ENCODE measurements at regions not wholly inside any gene's neighbourhood (a gene's known extent, or its start where the extent isn't known, plus 50 kb on each side); places are given as distances from the start of the nearest gene placed in this dataset.

GRCh38 chr5:63164339-63164738 is 585.7 kb downstream of the LRRC70 start:
- WGBS (ENCODE audit: extremely low coverage, insufficient read length, low lambda C conversion rate) = no CpG with 5 or more reads among the region's 2 CpGs
- H3K27me3 Mint-ChIP-seq (ENCODE audit: low read depth) = no peaks in the 10 kb centered on the region
- Histone ChIP-seq H2BK5ac (ENCODE audit: insufficient read length, low read length) (no peak overlapping the region), H3K79me1 (ENCODE audit: insufficient read depth, low read depth, low read length, poor library complexity, severe bottlenecking) (no peaks in the 10 kb centered on the region), H3K56ac (ENCODE audit: insufficient read length, low read depth, low read length) (no peak overlapping the region), H2AK5ac (ENCODE audit: insufficient read length, low read length) (no peak overlapping the region), H3K9ac (ENCODE audit: extremely low read depth, insufficient read length, low read length) (no peak overlapping the region), H2BK15ac (ENCODE audit: low read depth, low read length) (no peak overlapping the region), H2BK12ac (ENCODE audit: insufficient read length, low read depth, low read length) (no peak overlapping the region), H4K5ac (ENCODE audit: insufficient read length, low read depth, low read length) (no peak overlapping the region), H4K20me1 (ENCODE audit: control insufficient read depth, insufficient read depth, insufficient read length) (no peaks in the 10 kb centered on the region), H3K79me2 (ENCODE audit: insufficient read depth, low read length) (no peaks in the 10 kb centered on the region), H2BK120ac (ENCODE audit: low read depth, low read length, poor library complexity, severe bottlenecking) (no peak overlapping the region), H3K9me3 (ENCODE audit: control insufficient read depth, low read depth, low read length) (no peaks in the 10 kb centered on the region), H3K27ac (ENCODE audit: insufficient read length, low read depth, low read length) (no peak overlapping the region), H4K8ac (replicated peaks; ENCODE audit: insufficient read length, low read depth, low read length) (no peak overlapping the region), H2BK20ac (ENCODE audit: low read depth, low read length, poor library complexity, severe bottlenecking) (no peak overlapping the region), H3K4ac (ENCODE audit: low read depth, low read length) (no peak overlapping the region), H3T11ph (ENCODE audit: low read length) (no peak overlapping the region), H4K91ac (ENCODE audit: insufficient read length, low read depth, low read length) (no peak overlapping the region), H3K4me2 (ENCODE audit: insufficient read depth, insufficient read length, low read length) (no peak overlapping the region), H3K18ac (ENCODE audit: insufficient read length, low read depth, low read length) (no peak overlapping the region), H3K4me1 (ENCODE audit: insufficient read depth, low read length) (peaks cover 3% of the 10 kb centered on the region; the same call in 1 of the 2 replicates), H3K27me3 (ENCODE audit: insufficient read depth, low read length) (no peaks in the 10 kb centered on the region), H2AFZ (ENCODE audit: low read length) (no peak overlapping the region), H3K14ac (ENCODE audit: insufficient read depth, low read length) (no peak overlapping the region), H3K23me2 (ENCODE audit: insufficient read length, low read depth, low read length, poor library complexity, severe bottlenecking) (no peaks in the 10 kb centered on the region), H3K23ac (ENCODE audit: insufficient read length, low read depth, low read length) (no peak overlapping the region)
- no peak for TF ChIP-seq CTCF (conservative IDR thresholded peaks at IDR 0.05)
- no peak overlapping the region for H3K4me3 Mint-ChIP-seq
- no peaks in the 10 kb centered on the region for H3K9me3 Mint-ChIP-seq
- H3K4me1 Mint-ChIP-seq = peaks cover 10 to 16% of the 10 kb centered on the region in 2 experiments
- no peaks in the 10 kb centered on the region for H3K36me3 Mint-ChIP-seq (ENCODE audit: insufficient read depth in 1 of 3, low read depth in 3 of 3)
- no peak for DNase-seq
- H3K27ac Mint-ChIP-seq = no peak overlapping the region

Data from H9 (cell line).